ENCODE measurements at regions not wholly inside any gene's neighbourhood (a gene's known extent, or its start where the extent isn't known, plus 50 kb on each side); places are given as distances from the start of the nearest gene placed in this dataset.

DNA sequence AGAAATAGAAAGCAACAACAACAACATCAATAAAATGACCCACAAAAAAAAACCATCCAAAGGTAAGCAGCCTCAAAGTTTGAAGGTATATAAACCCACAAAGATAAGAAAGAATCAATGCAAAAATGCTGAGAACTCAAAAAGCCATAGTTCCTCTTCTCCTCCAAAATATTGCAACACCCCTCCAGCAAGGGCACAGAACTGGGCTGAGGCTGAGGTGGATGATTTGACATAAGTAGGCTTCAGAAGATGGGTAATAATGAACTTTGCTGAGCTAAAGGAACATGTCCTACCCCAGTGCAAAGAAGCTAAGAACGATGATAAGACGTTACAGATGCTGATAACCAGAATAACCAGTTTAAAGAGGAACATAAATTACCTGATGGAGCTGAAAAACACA, 188.8 kb upstream of the BTBD3 start:
- Histone ChIP-seq H4K91ac (ENCODE audit: low read length) (no peak overlapping the region), H4K8ac (ENCODE audit: low read length) (no peak overlapping the region), H2BK5ac (ENCODE audit: low read depth, low read length, poor library complexity, severe bottlenecking) (no peak overlapping the region), H2BK120ac (ENCODE audit: low read depth, low read length) (no peak overlapping the region), H3K23ac (ENCODE audit: low read length in 2 of 2) (no peak overlapping the region), H3K4ac (ENCODE audit: low read depth in 1 of 2, low read length in 2 of 2) (no peak overlapping the region), H2BK12ac (ENCODE audit: low read length in 2 of 2) (no peak overlapping the region), H3K79me1 (replicated peaks; ENCODE audit: low read length, poor library complexity, severe bottlenecking) (no peaks in the 10 kb centered on the region), H3K27ac (ENCODE audit: low read length, poor library complexity, severe bottlenecking) (no peak overlapping the region), H3K14ac (ENCODE audit: low read length in 2 of 2) (no peak overlapping the region), H3K4me1 (ENCODE audit: control insufficient read depth, insufficient read depth, low read depth, low read length) (no peaks in the 10 kb centered on the region), H3K36me3 (ENCODE audit: control insufficient read depth in 1 of 2, insufficient read depth in 2 of 2, low read depth in 1 of 2, low read length in 2 of 2) (no peaks in the 10 kb centered on the region), H3K4me2 (ENCODE audit: low read length, poor library complexity, severe bottlenecking) (no peak overlapping the region), H2AFZ (ENCODE audit: low read depth, low read length) (no peak overlapping the region), H2BK15ac (ENCODE audit: low read depth, poor library complexity, severe bottlenecking) (no peak overlapping the region), H3K18ac (ENCODE audit: low read depth in 1 of 2, low read length in 2 of 2) (no peak overlapping the region), H3K27me3 (ENCODE audit: control insufficient read depth in 1 of 2, insufficient read depth in 1 of 2, low read length in 2 of 2) (no peaks in the 10 kb centered on the region), H3K9me3 (ENCODE audit: control insufficient read depth, low read length) (peaks cover 3% of the 10 kb centered on the region), H3K4me3 (ENCODE audit: insufficient read depth in 1 of 2, low read depth in 1 of 2, low read length in 2 of 2) (no peak overlapping the region), H2AK5ac (ENCODE audit: low read length, severe bottlenecking) (no peak overlapping the region), H3K9ac (ENCODE audit: low read length) (no peak overlapping the region)
- no peak for DNase-seq
- 75% methylated on average over 2 of the region's 2 CpGs for WGBS

DNA sequence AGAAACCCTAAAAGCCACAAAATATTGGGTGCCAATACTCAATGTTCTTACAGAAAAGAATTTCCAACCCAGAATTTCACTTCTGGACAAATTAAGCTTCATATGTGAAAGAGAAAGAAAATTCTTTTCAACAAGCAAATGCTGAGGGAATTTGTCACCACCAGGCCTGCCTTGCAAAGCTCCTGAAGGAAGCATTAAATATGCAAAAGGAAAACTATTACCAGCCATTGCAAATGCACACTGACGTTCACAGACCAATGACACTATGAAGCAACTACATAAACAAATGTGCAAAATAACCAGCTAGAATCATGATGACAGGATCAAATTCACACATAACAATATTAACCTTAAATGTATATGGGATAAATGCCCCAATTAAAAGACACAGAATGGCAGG, 187.9 kb upstream of the BTBD3 start:
- H4K8ac ChIP-seq (ENCODE audit: low read length), result no peak overlapping the region
- H3K14ac ChIP-seq (ENCODE audit: low read length in 2 of 2), result no peak overlapping the region
- H3K9me3 ChIP-seq (ENCODE audit: control insufficient read depth, low read length), result peaks cover 3% of the 10 kb centered on the region
- no CpG with 5 or more reads among the region's 1 CpG for WGBS
- no peak overlapping the region for H3K4me3 ChIP-seq (ENCODE audit: insufficient read depth in 1 of 2, low read depth in 1 of 2, low read length in 2 of 2)
- H2BK12ac ChIP-seq (ENCODE audit: low read length in 2 of 2), result no peak overlapping the region
- no peak overlapping the region for H3K18ac ChIP-seq (ENCODE audit: low read depth in 1 of 2, low read length in 2 of 2)
- H3K9ac ChIP-seq (ENCODE audit: low read length), result no peak overlapping the region
- H3K4ac ChIP-seq (ENCODE audit: low read depth in 1 of 2, low read length in 2 of 2), result no peak overlapping the region
- H2AK5ac ChIP-seq (ENCODE audit: low read length, severe bottlenecking), result no peak overlapping the region
- no peak overlapping the region for H2BK5ac ChIP-seq (ENCODE audit: low read depth, low read length, poor library complexity, severe bottlenecking)
- no peak overlapping the region for H4K91ac ChIP-seq (ENCODE audit: low read length)
- H2BK15ac ChIP-seq (ENCODE audit: low read depth, poor library complexity, severe bottlenecking), result no peak overlapping the region
- H3K27me3 ChIP-seq (ENCODE audit: control insufficient read depth in 1 of 2, insufficient read depth in 1 of 2, low read length in 2 of 2), result no peaks in the 10 kb centered on the region
- no peak for DNase-seq
- no peak overlapping the region for H3K4me2 ChIP-seq (ENCODE audit: low read length, poor library complexity, severe bottlenecking)
- no peak overlapping the region for H3K27ac ChIP-seq (ENCODE audit: low read length, poor library complexity, severe bottlenecking)
- no peaks in the 10 kb centered on the region for H3K36me3 ChIP-seq (ENCODE audit: control insufficient read depth in 1 of 2, insufficient read depth in 2 of 2, low read depth in 1 of 2, low read length in 2 of 2)
- H3K23ac ChIP-seq (ENCODE audit: low read length in 2 of 2), result no peak overlapping the region
- no peaks in the 10 kb centered on the region for H3K79me1 ChIP-seq (replicated peaks; ENCODE audit: low read length, poor library complexity, severe bottlenecking)
- H2BK120ac ChIP-seq (ENCODE audit: low read depth, low read length), result no peak overlapping the region
- no peaks in the 10 kb centered on the region for H3K4me1 ChIP-seq (ENCODE audit: control insufficient read depth, insufficient read depth, low read depth, low read length)
- no peak overlapping the region for H2AFZ ChIP-seq (ENCODE audit: low read depth, low read length)

DNA sequence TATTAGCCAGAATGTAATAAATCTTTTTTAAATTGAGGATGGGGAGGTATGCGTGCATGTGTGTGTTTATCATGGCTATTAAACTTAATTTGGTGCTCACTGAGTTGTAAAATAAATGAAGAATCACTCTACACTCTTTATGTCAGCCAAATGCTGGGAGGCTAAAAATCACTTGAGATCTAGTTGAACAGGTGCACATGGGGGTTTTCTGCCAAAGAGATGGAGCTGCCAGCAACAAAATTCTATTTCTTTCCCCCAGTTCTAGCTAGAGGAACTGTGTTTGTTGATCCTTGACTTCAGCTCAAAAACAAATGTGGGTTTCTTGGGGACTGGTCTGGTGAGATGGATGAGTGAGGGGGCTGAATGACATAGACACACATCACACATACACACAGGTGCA, 183.3 kb upstream of the BTBD3 start:
- Histone ChIP-seq H3K9ac (ENCODE audit: low read length) (no peak overlapping the region), H2BK15ac (ENCODE audit: low read depth, poor library complexity, severe bottlenecking) (no peak overlapping the region), H2BK12ac (ENCODE audit: low read length in 2 of 2) (no peak overlapping the region), H3K4ac (ENCODE audit: low read depth in 1 of 2, low read length in 2 of 2) (no peak overlapping the region), H3K9me3 (ENCODE audit: control insufficient read depth, low read length) (peaks cover 3% of the 10 kb centered on the region), H2BK120ac (ENCODE audit: low read depth, low read length) (no peak overlapping the region), H3K4me3 (ENCODE audit: insufficient read depth in 1 of 2, low read depth in 1 of 2, low read length in 2 of 2) (no peak overlapping the region), H3K4me1 (ENCODE audit: control insufficient read depth, insufficient read depth, low read depth, low read length) (no peaks in the 10 kb centered on the region), H3K79me1 (replicated peaks; ENCODE audit: low read length, poor library complexity, severe bottlenecking) (no peaks in the 10 kb centered on the region), H3K4me2 (ENCODE audit: low read length, poor library complexity, severe bottlenecking) (no peak overlapping the region), H2AFZ (ENCODE audit: low read depth, low read length) (no peak overlapping the region), H3K36me3 (ENCODE audit: control insufficient read depth in 1 of 2, insufficient read depth in 2 of 2, low read depth in 1 of 2, low read length in 2 of 2) (no peaks in the 10 kb centered on the region), H2AK5ac (ENCODE audit: low read length, severe bottlenecking) (no peak overlapping the region), H2BK5ac (ENCODE audit: low read depth, low read length, poor library complexity, severe bottlenecking) (no peak overlapping the region), H3K27me3 (ENCODE audit: control insufficient read depth in 1 of 2, insufficient read depth in 1 of 2, low read length in 2 of 2) (no peaks in the 10 kb centered on the region), H3K27ac (ENCODE audit: low read length, poor library complexity, severe bottlenecking) (no peak overlapping the region), H4K91ac (ENCODE audit: low read length) (no peak overlapping the region), H3K18ac (ENCODE audit: low read depth in 1 of 2, low read length in 2 of 2) (no peak overlapping the region), H3K14ac (ENCODE audit: low read length in 2 of 2) (no peak overlapping the region), H3K23ac (ENCODE audit: low read length in 2 of 2) (no peak overlapping the region), H4K8ac (ENCODE audit: low read length) (no peak overlapping the region)
- DNase-seq, result no peak
- 100% methylated on average over 1 of the region's 1 CpG for WGBS

DNA sequence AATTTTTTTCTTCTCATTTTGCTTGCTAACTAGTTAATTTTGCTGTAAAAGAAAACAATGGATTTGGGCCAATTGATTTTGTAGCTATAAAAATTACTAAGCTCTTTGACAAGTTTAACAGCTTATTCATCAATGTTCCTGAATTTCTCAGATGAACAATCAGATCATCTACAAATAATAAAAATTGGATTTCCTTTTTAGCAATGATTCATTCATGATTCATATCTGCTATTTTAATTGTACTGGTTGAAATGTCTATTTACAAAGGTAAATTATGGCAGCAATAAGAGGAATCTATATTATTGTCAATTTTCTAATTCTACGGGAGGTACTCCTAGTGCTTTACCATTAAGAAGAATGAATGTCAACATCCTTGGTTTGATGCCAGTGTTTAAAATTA, 178.8 kb upstream of the BTBD3 start:
- no peaks in the 10 kb centered on the region for H3K36me3 ChIP-seq (ENCODE audit: control insufficient read depth in 1 of 2, insufficient read depth in 2 of 2, low read depth in 1 of 2, low read length in 2 of 2)
- H2BK5ac ChIP-seq (ENCODE audit: low read depth, low read length, poor library complexity, severe bottlenecking), result peak overlapping the region; percentile 31
- H2BK15ac ChIP-seq (ENCODE audit: low read depth, poor library complexity, severe bottlenecking), result no peak overlapping the region
- H2BK120ac ChIP-seq (ENCODE audit: low read depth, low read length), result no peak overlapping the region
- H4K8ac ChIP-seq (ENCODE audit: low read length), result no peak overlapping the region
- no peaks in the 10 kb centered on the region for H3K9me3 ChIP-seq (ENCODE audit: control insufficient read depth, low read length)
- no peak overlapping the region for H2AFZ ChIP-seq (ENCODE audit: low read depth, low read length)
- H3K79me1 ChIP-seq (replicated peaks; ENCODE audit: low read length, poor library complexity, severe bottlenecking), result no peaks in the 10 kb centered on the region
- H3K9ac ChIP-seq (ENCODE audit: low read length), result no peak overlapping the region
- no peak overlapping the region for H2BK12ac ChIP-seq (ENCODE audit: low read length in 2 of 2)
- H4K91ac ChIP-seq (ENCODE audit: low read length), result no peak overlapping the region
- no peak overlapping the region for H3K4ac ChIP-seq (ENCODE audit: low read depth in 1 of 2, low read length in 2 of 2)
- no peak overlapping the region for H3K14ac ChIP-seq (ENCODE audit: low read length in 2 of 2)
- no peak overlapping the region for H3K23ac ChIP-seq (ENCODE audit: low read length in 2 of 2)
- no peaks in the 10 kb centered on the region for H3K4me1 ChIP-seq (ENCODE audit: control insufficient read depth, insufficient read depth, low read depth, low read length)
- no peak overlapping the region for H3K4me3 ChIP-seq (ENCODE audit: insufficient read depth in 1 of 2, low read depth in 1 of 2, low read length in 2 of 2)
- no peak overlapping the region for H3K18ac ChIP-seq (ENCODE audit: low read depth in 1 of 2, low read length in 2 of 2)
- H3K4me2 ChIP-seq (ENCODE audit: low read length, poor library complexity, severe bottlenecking), result no peak overlapping the region
- WGBS, result no CpG with 5 or more reads among the region's 1 CpG
- H2AK5ac ChIP-seq (ENCODE audit: low read length, severe bottlenecking), result no peak overlapping the region
- no peak overlapping the region for H3K27ac ChIP-seq (ENCODE audit: low read length, poor library complexity, severe bottlenecking)
- H3K27me3 ChIP-seq (ENCODE audit: control insufficient read depth in 1 of 2, insufficient read depth in 1 of 2, low read length in 2 of 2), result no peaks in the 10 kb centered on the region
- no peak for DNase-seq

Measured in mesenchymal stem cell (in vitro differentiated cells and primary cell).